CD14-positive monocyte (primary cell): ENCODE measurements at regions not wholly inside any gene's neighbourhood (a gene's known extent, or its start where the extent isn't known, plus 50 kb on each side); places are given as distances from the start of the nearest gene placed in this dataset.

Experiments used
- DNase-seq, 3 donors: peaks; one replicate each; pipeline ENCODE4 v3.0.0-alpha.2; 2011 to 2022
- H2AFZ ChIP-seq: 2 replicates; pipeline ENCODE4 v1.6.0; 2012; ENCODE audit warnings: mild to moderate bottlenecking, low read depth, low read length, inconsistent platforms; ENCODE audit not compliant: insufficient read depth, poor library complexity, severe bottlenecking
- H3K27ac ChIP-seq, 2 donors: 1 replicate in 1 of 2; 2 replicates in 1 of 2; pipeline ENCODE4 v1.5.1; 2012 to 2013; ENCODE audit warnings: low read length in 2 of 2, control low read depth in 1 of 2, inconsistent platforms in 1 of 2, low read depth in 1 of 2, mild to moderate bottlenecking in 1 of 2
- H3K27me3 ChIP-seq, 2 donors: one replicate each; pipeline versions ENCODE4 v1.6.0 to v1.6.1; 2011 to 2013; ENCODE audit warnings: low read length in 2 of 2; ENCODE audit not compliant: control insufficient read depth in 2 of 2, insufficient read depth in 2 of 2
- H3K36me3 ChIP-seq, 2 donors: replicated peaks in 1 of 2; 1 replicate in 1 of 2; 2 replicates in 1 of 2; pipeline versions ENCODE4 v1.5.1 to v1.6.1; 2012 to 2013; ENCODE audit warnings: low read length in 2 of 2, control low read depth in 1 of 2, inconsistent platforms in 1 of 2, mild to moderate bottlenecking in 1 of 2; ENCODE audit not compliant: insufficient read depth in 2 of 2, control insufficient read depth in 1 of 2
- H3K4me1 ChIP-seq, 2 donors: 1 replicate in 1 of 2; 2 replicates in 1 of 2; pipeline versions ENCODE4 v1.5.1 to v1.6.1; 2012 to 2013; ENCODE audit warnings: low read length in 2 of 2, control low read depth in 1 of 2, inconsistent platforms in 1 of 2, mild to moderate bottlenecking in 1 of 2, moderate library complexity in 1 of 2; ENCODE audit not compliant: insufficient read depth in 2 of 2, control insufficient read depth in 1 of 2
- H3K4me2 ChIP-seq: replicated peaks from 2 replicates; pipeline ENCODE3; 2012; ENCODE audit warnings: low read length, moderate library complexity, mild to moderate bottlenecking; ENCODE audit not compliant: poor library complexity, severe bottlenecking; ENCODE audit errors: extremely low read depth
- H3K4me3 ChIP-seq, 3 experiments: fragments of 200-600 bp in 1 of 3; sonication (generic) in 1 of 3; replicated peaks in 1 of 3; 1 replicate in 2 of 3; 2 replicates in 1 of 3; pipeline ENCODE4 v1.5.1; 2011 to 2013; ENCODE audit warnings: low read length in 3 of 3, mild to moderate bottlenecking in 3 of 3, control low read depth in 2 of 3, low read depth in 2 of 3, inconsistent platforms in 1 of 3, moderate library complexity in 1 of 3
- H3K79me2 ChIP-seq: 2 replicates; pipeline ENCODE4 v1.6.0; 2012; ENCODE audit warnings: mild to moderate bottlenecking, control low read depth, inconsistent platforms, low read length, moderate library complexity; ENCODE audit not compliant: insufficient read depth
- H3K9ac ChIP-seq: 2 replicates; pipeline ENCODE4 v1.6.0; 2017; ENCODE audit warnings: low read length, mild to moderate bottlenecking; ENCODE audit not compliant: insufficient read depth, poor library complexity, severe bottlenecking
- H3K9me3 ChIP-seq, 2 donors: replicated peaks in 1 of 2; 1 replicate in 1 of 2; 2 replicates in 1 of 2; pipeline versions ENCODE4 v1.5.1 to v1.6.1; 2012 to 2013; ENCODE audit warnings: low read length in 2 of 2, control low read depth in 1 of 2; ENCODE audit not compliant: control insufficient read depth in 1 of 2, insufficient read depth in 1 of 2
- H4K20me1 ChIP-seq: 2 replicates; pipeline ENCODE4 v1.6.0; 2012; ENCODE audit warnings: mild to moderate bottlenecking, low read length, control low read depth, moderate library complexity; ENCODE audit not compliant: insufficient read depth
- H3K27ac Mint-ChIP-seq, 7 donors: one replicate each; pipeline ENCODE4 v1.8.0; 2020; ENCODE audit warnings: mild to moderate bottlenecking in 7 of 7, mixed read lengths in 7 of 7, moderate library complexity in 6 of 7, inconsistent platforms in 2 of 7
- H3K27me3 Mint-ChIP-seq, 3 donors: one replicate each; pipeline ENCODE4 v1.8.0; 2021 to 2022; ENCODE audit warnings: low read depth in 3 of 3, mild to moderate bottlenecking in 3 of 3, mixed read lengths in 3 of 3, moderate library complexity in 3 of 3, inconsistent platforms in 1 of 3
- H3K36me3 Mint-ChIP-seq, 2 donors: one replicate each; pipeline ENCODE4 v1.8.0; 2020; ENCODE audit warnings: mixed read lengths in 2 of 2, inconsistent platforms in 1 of 2, mild to moderate bottlenecking in 1 of 2
- H3K4me1 Mint-ChIP-seq: one replicate; pipeline ENCODE4 v1.8.0; 2020; ENCODE audit warnings: mild to moderate bottlenecking, mixed read lengths
- H3K4me3 Mint-ChIP-seq, 2 donors: one replicate each; pipeline ENCODE4 v1.8.0; 2020; ENCODE audit warnings: mild to moderate bottlenecking in 2 of 2, mixed read lengths in 2 of 2, moderate library complexity in 1 of 2
- H3K9me3 Mint-ChIP-seq, 7 donors: one replicate each; pipeline ENCODE4 v1.8.0; 2020 to 2022; ENCODE audit warnings: mixed read lengths in 7 of 7, mild to moderate bottlenecking in 6 of 7, moderate library complexity in 6 of 7, inconsistent platforms in 2 of 7
- CTCF ChIP-seq: fragments of 200-600 bp; IDR thresholded peaks from one replicate; pipeline ENCODE4 v1.8.0; 2022; ENCODE audit warnings: antibody characterized with exemption, mild to moderate bottlenecking
- WGBS: methylation state at CpG from one replicate; pipeline ENCODE4 v1.1.5; 2013; ENCODE audit warnings: missing lambda C conversion rate; ENCODE audit not compliant: insufficient coverage; 5-methylcytosine and 5-hydroxymethylcytosine counted together
- intact Hi-C, 2 donors: fragments of 100-400 bp; cut with micrococcal nuclease; formaldehyde crosslinking; loops; one replicate each; pipeline versions ENCODE4 v1.15.0 to v1.15.1; 2023

- H3K4me1 ChIP-seq, result no peaks in the 10 kb centered on the region
- 43% methylated on average over 6 of the region's 6 CpGs for WGBS
- Mint-ChIP-seq H3K9me3 (no peaks in the 10 kb centered on the region), H3K27me3 (peaks cover 0 to 2% (median 0%) of the 10 kb centered on the region in 3 donors), H3K27ac (no peak overlapping the region), H3K4me1 (no peaks in the 10 kb centered on the region), H3K36me3 (no peaks in the 10 kb centered on the region), H3K4me3 (no peak overlapping the region)
- no peaks in the 10 kb centered on the region for H3K79me2 ChIP-seq
- no peaks in the 10 kb centered on the region for H3K27me3 ChIP-seq
- no peak overlapping the region for H3K27ac ChIP-seq
- H3K4me3 ChIP-seq, result no peak overlapping the region
- no peaks in the 10 kb centered on the region for H4K20me1 ChIP-seq
- TF ChIP-seq CTCF, result no peak
- H2AFZ ChIP-seq, result no peak overlapping the region
- H3K9me3 ChIP-seq, result no peaks in the 10 kb centered on the region
- H3K4me2 ChIP-seq, result no peak overlapping the region
- H3K9ac ChIP-seq, result no peak overlapping the region
- no peaks in the 10 kb centered on the region for H3K36me3 ChIP-seq
- intact Hi-C loops, result no loop called here
- no peak for DNase-seq
Measured at GRCh38 chr2:64796926-64797325, 143.2 kb upstream of the SERTAD2 start.

- H3K9me3 Mint-ChIP-seq, result peaks cover 0 to 2% (median 0%) of the 10 kb centered on the region in 7 donors
- no peaks in the 10 kb centered on the region for H3K79me2 ChIP-seq
- H4K20me1 ChIP-seq, result no peaks in the 10 kb centered on the region
- H3K27me3 ChIP-seq, result no peaks in the 10 kb centered on the region
- H3K4me1 ChIP-seq, result no peaks in the 10 kb centered on the region
- no peaks in the 10 kb centered on the region for H3K4me1 Mint-ChIP-seq
- H3K27ac ChIP-seq, result no peak overlapping the region
- H3K27ac Mint-ChIP-seq, result no peak overlapping the region
- no peak for TF ChIP-seq CTCF
- no peak overlapping the region for H2AFZ ChIP-seq
- intact Hi-C loops, result no loop called here
- no peak overlapping the region for H3K4me3 ChIP-seq
- no peaks in the 10 kb centered on the region for H3K9me3 ChIP-seq
- H3K36me3 ChIP-seq, result no peaks in the 10 kb centered on the region
- WGBS, result 57% methylated on average over 1 of the region's 4 CpGs
- no peak for DNase-seq
- H3K27me3 Mint-ChIP-seq, result peaks cover 0 to 2% (median 0%) of the 10 kb centered on the region in 3 donors
- H3K4me3 Mint-ChIP-seq, result no peak overlapping the region
- H3K9ac ChIP-seq, result no peak overlapping the region
- no peaks in the 10 kb centered on the region for H3K36me3 Mint-ChIP-seq
- no peak overlapping the region for H3K4me2 ChIP-seq
Measured at GRCh38 chr2:64797881-64798575, 144.3 kb upstream of the SERTAD2 start.
